Prostate gland (tissue), 2 donors: ENCODE measurements at regions not wholly inside any gene's neighbourhood (a gene's known extent, or its start where the extent isn't known, plus 50 kb on each side); places are given as distances from the start of the nearest gene placed in this dataset.
"Not testable (repeated sequence)": the region's sequence is repeated elsewhere in the genome, so short reads cannot be mapped to it uniquely, and the experiment has no call there.

ENCODE experiments used
- DNase-seq: peaks from one replicate; pipeline ENCODE4 v3.0.0-alpha.2; 2019; ENCODE audit warnings: low spot score
- H3K27ac ChIP-seq, 2 donors: fragments of 200-600 bp; sonication (generic); 2 replicates each; pipeline ENCODE4 v1.5.1; 2017 to 2019
- H3K27me3 ChIP-seq: fragments of 200-600 bp; sonication (generic); replicated peaks from 2 replicates; pipeline ENCODE4 v1.5.1; 2019; ENCODE audit not compliant: insufficient read depth
- H3K36me3 ChIP-seq, 2 donors: fragments of 200-600 bp; sonication (generic); 1 replicate in 1 of 2; 2 replicates in 1 of 2; pipeline versions ENCODE4 v1.5.1 to v1.8.1; 2017 to 2019
- H3K4me1 ChIP-seq: fragments of 200-600 bp; sonication (generic); replicated peaks from 2 replicates; pipeline ENCODE4 v1.5.1; 2019
- H3K4me3 ChIP-seq, 2 donors: fragments of 200-600 bp; sonication (generic); 2 replicates each; pipeline ENCODE4 v1.5.1; 2017 to 2019
- H3K9me3 ChIP-seq: fragments of 200-600 bp; sonication (generic); 2 replicates; pipeline ENCODE4 v1.5.1; 2017
- CTCF ChIP-seq, 4 experiments: fragments of 200-600 bp in 2 of 4; fragments of 450-650 bp in 2 of 4; sonication (generic) in 2 of 4; IDR thresholded peaks; 1 replicate in 3 of 4; 2 replicates in 1 of 4; pipeline ENCODE4 v1.5.1; 2016 to 2019; ENCODE audit warnings: antibody characterized with exemption in 4 of 4, mild to moderate bottlenecking in 2 of 4, moderate library complexity in 2 of 4
- POLR2A ChIP-seq: fragments of 450-650 bp; IDR thresholded peaks from one replicate; pipeline ENCODE4 v1.6.1; 2016; ENCODE audit warnings: antibody characterized with exemption, mild to moderate bottlenecking
- POLR2AphosphoS5 ChIP-seq: sonication (generic); formaldehyde crosslinking; IDR thresholded peaks from one replicate; pipeline ENCODE4 v1.6.1; 2017; ENCODE audit warnings: antibody characterized with exemption
- WGBS: methylation state at CpG from one replicate; pipeline ENCODE4 v1.1.5; 2018; 5-methylcytosine and 5-hydroxymethylcytosine counted together
- intact Hi-C: fragments of 100-400 bp; cut with DNase I; formaldehyde crosslinking; loops from one replicate; pipeline ENCODE4 v1.14.2; 2022

- H3K4me3 ChIP-seq, result no peak overlapping the region
- no peak for DNase-seq
- 82% methylated on average over 4 of the region's 4 CpGs for WGBS
- intact Hi-C loops, result loop anchor here (10.0 kb wide), 1 partner anchor 197 kb away; no protein-coding TSS in a partner anchor
- H3K4me1 ChIP-seq, result no peaks in the 10 kb centered on the region
- TF ChIP-seq POLR2AphosphoS5 (no peak), POLR2A (no peak), CTCF (IDR thresholded peaks at IDR 0.05) (no peak)
- no peaks in the 10 kb centered on the region for H3K9me3 ChIP-seq
- H3K36me3 ChIP-seq, result no peaks in the 10 kb centered on the region
- no peaks in the 10 kb centered on the region for H3K27me3 ChIP-seq
- no peak overlapping the region for H3K27ac ChIP-seq
Observed at GRCh38 chr1:60847855-60848582, 234.3 kb upstream of the NFIA start.

GRCh38 chr1:60847391-60847790 is 235.0 kb upstream of the NFIA start:
- no peak overlapping the region for H3K27ac ChIP-seq
- H3K4me3 ChIP-seq, result no peak overlapping the region
- no peaks in the 10 kb centered on the region for H3K4me1 ChIP-seq
- no peaks in the 10 kb centered on the region for H3K36me3 ChIP-seq
- H3K9me3 ChIP-seq, result no peaks in the 10 kb centered on the region
- WGBS, result 64% methylated on average over 3 of the region's 3 CpGs
- no peak for TF ChIP-seq CTCF (IDR thresholded peaks at IDR 0.05)
- no peak for TF ChIP-seq POLR2A
- no peak for TF ChIP-seq POLR2AphosphoS5
- intact Hi-C loops, result loop anchor here (10.0 kb wide), 1 partner anchor 197 kb away; no protein-coding TSS in a partner anchor
- H3K27me3 ChIP-seq, result no peaks in the 10 kb centered on the region
- no peak for DNase-seq

- not testable (repeated sequence) for H3K27me3 ChIP-seq, DNase-seq, H3K4me3 ChIP-seq, H3K36me3 ChIP-seq, H3K4me1 ChIP-seq, H3K9me3 ChIP-seq, H3K27ac ChIP-seq
- 95% methylated on average over 3 of the region's 3 CpGs for WGBS
- intact Hi-C loops, result loop anchor here (10.0 kb wide), 1 partner anchor 199 kb away; no protein-coding TSS in a partner anchor
Observed at GRCh38 chr1:60845659-60846058, 236.7 kb upstream of the NFIA start.

- no peaks in the 10 kb centered on the region for H3K27me3 ChIP-seq
- 60% methylated on average over 2 of the region's 2 CpGs for WGBS
- TF ChIP-seq CTCF (IDR thresholded peaks at IDR 0.05) (no peak), POLR2A (no peak), POLR2AphosphoS5 (no peak)
- H3K4me3 ChIP-seq, result no peak overlapping the region
- no peaks in the 10 kb centered on the region for H3K36me3 ChIP-seq
- intact Hi-C loops, result loop anchor here (10.0 kb wide), 1 partner anchor 202 kb away; no protein-coding TSS in a partner anchor
- H3K27ac ChIP-seq, result no peak overlapping the region
- no peaks in the 10 kb centered on the region for H3K4me1 ChIP-seq
- no peak for DNase-seq
- no peaks in the 10 kb centered on the region for H3K9me3 ChIP-seq
Observed at GRCh38 chr1:60842304-60842703, 240.1 kb upstream of the NFIA start.

- Histone ChIP-seq H3K4me1 (no peaks in the 10 kb centered on the region), H3K27me3 (no peaks in the 10 kb centered on the region), H3K27ac (no peak overlapping the region), H3K36me3 (no peaks in the 10 kb centered on the region), H3K9me3 (no peaks in the 10 kb centered on the region), H3K4me3 (no peak overlapping the region)
- 56% methylated on average over 5 of the region's 5 CpGs for WGBS
- no peak for DNase-seq
- no peak for TF ChIP-seq POLR2AphosphoS5
- no peak for TF ChIP-seq CTCF (IDR thresholded peaks at IDR 0.05)
- TF ChIP-seq POLR2A, result no peak
- intact Hi-C loops, result loop anchor here (10.0 kb wide), 1 partner anchor 203 kb away; no protein-coding TSS in a partner anchor
Observed at GRCh38 chr1:60841116-60842046, 241.0 kb upstream of the NFIA start.

- not testable (repeated sequence) for H3K4me3 ChIP-seq, H3K36me3 ChIP-seq, H3K27ac ChIP-seq, H3K9me3 ChIP-seq, H3K27me3 ChIP-seq, H3K4me1 ChIP-seq, DNase-seq
- intact Hi-C loops, result loop anchor here (10.0 kb wide), 1 partner anchor 204 kb away; no protein-coding TSS in a partner anchor
- WGBS, result 97% methylated on average over 2 of the region's 2 CpGs
Observed at GRCh38 chr1:60840476-60840875, 241.9 kb upstream of the NFIA start.
